ENCODE measurements at regions not wholly inside any gene's neighbourhood (a gene's known extent, or its start where the extent isn't known, plus 50 kb on each side); places are given as distances from the start of the nearest gene placed in this dataset.

GRCh38 chr2:217162533-217162932 lies 302.7 kb upstream of the TNP1 start:
- DNase-seq (ENCODE audit: low spot score): peak; percentile 7

- DNase-seq (ENCODE audit: low spot score): no peak
Observed at GRCh38 chr2:217160978-217161973, 301.4 kb upstream of the TNP1 start.

GRCh38 chr2:217160103-217160743 lies 300.4 kb upstream of the TNP1 start:
- DNase-seq (ENCODE audit: low spot score): no peak

GRCh38 chr2:217158928-217159327 lies 299.1 kb upstream of the TNP1 start:
- DNase-seq (ENCODE audit: low spot score): no peak

GRCh38 chr2:217157581-217157980 lies 297.7 kb upstream of the TNP1 start:
- DNase-seq (ENCODE audit: low spot score): no peak

- DNase-seq (ENCODE audit: low spot score): no peak
Observed at GRCh38 chr2:217156801-217157200, 296.9 kb upstream of the TNP1 start.

- DNase-seq (ENCODE audit: low spot score): no peak
Observed at GRCh38 chr2:217154923-217155322, 295.1 kb upstream of the TNP1 start.

- no peak for DNase-seq (ENCODE audit: low spot score)
Observed at GRCh38 chr2:217153510-217153909, 293.6 kb upstream of the TNP1 start.

GRCh38 chr2:217152831-217153230 lies 293.0 kb upstream of the TNP1 start:
- no peak for DNase-seq (ENCODE audit: low spot score)

GRCh38 chr2:217151509-217152206 lies 291.8 kb upstream of the TNP1 start:
- no peak for DNase-seq (ENCODE audit: low spot score)

- no peak for DNase-seq (ENCODE audit: low spot score)
Observed at GRCh38 chr2:217150236-217150635, 290.4 kb upstream of the TNP1 start.

- no peak for DNase-seq (ENCODE audit: low spot score)
Observed at GRCh38 chr2:217149087-217149660, 289.3 kb upstream of the TNP1 start.

GRCh38 chr2:217147818-217148217 lies 288.0 kb upstream of the TNP1 start:
- no peak for DNase-seq (ENCODE audit: low spot score)

- DNase-seq (ENCODE audit: low spot score): no peak
Observed at GRCh38 chr2:217146956-217147355, 287.1 kb upstream of the TNP1 start.

- DNase-seq (ENCODE audit: low spot score): peak; percentile 17
Observed at GRCh38 chr2:217142649-217143266, 282.9 kb upstream of the TNP1 start.

- DNase-seq (ENCODE audit: low spot score): no peak
Observed at GRCh38 chr2:217138284-217138683, 278.4 kb upstream of the TNP1 start.

GRCh38 chr2:217127744-217128143 lies 267.9 kb upstream of the TNP1 start:
- no peak for DNase-seq (ENCODE audit: low spot score)

GRCh38 chr2:217125014-217125413 lies 265.1 kb upstream of the TNP1 start:
- no peak for DNase-seq (ENCODE audit: low spot score)

- no peak for DNase-seq (ENCODE audit: low spot score)
Observed at GRCh38 chr2:217124050-217124449, 264.2 kb upstream of the TNP1 start.

GRCh38 chr2:217121565-217121964 lies 261.7 kb upstream of the TNP1 start:
- DNase-seq (ENCODE audit: low spot score): no peak

GRCh38 chr2:217120429-217120828 lies 260.6 kb upstream of the TNP1 start:
- DNase-seq (ENCODE audit: low spot score): no peak

All from RKO (cell line).